Pancreas (tissue), 10 donors: ENCODE measurements at regions not wholly inside any gene's neighbourhood (a gene's known extent, or its start where the extent isn't known, plus 50 kb on each side); places are given as distances from the start of the nearest gene placed in this dataset.
A peak's percentile ranks its signal among the peaks of the same experiment; 100 is the strongest.

ENCODE experiments used
- ATAC-seq, 4 donors: fragments of 200-7000 bp; cut with Tn5 transposase; one replicate each; pipeline versions ENCODE4 v1.8.0 to v1.9.1; 2020; ENCODE audit warnings: mild to moderate bottlenecking in 4 of 4, moderate library complexity in 4 of 4
- DNase-seq, 6 donors: peaks; one replicate each; pipeline ENCODE4 v3.0.0-alpha.2; 2020
- FAIRE-seq: peaks from 2 replicates; lab custom pipeline; 2012; peaks lifted over from hg19 to GRCh38; lab: Jason Lieb, UNC
- H3K27ac ChIP-seq, 4 donors: fragments of 200-600 bp; sonication (generic); 1 replicate in 3 of 4; 2 replicates in 1 of 4; pipeline versions ENCODE4 v1.5.0 to v1.8.0; 2020
- H3K27me3 ChIP-seq, 4 donors: fragments of 200-600 bp; one replicate each; pipeline ENCODE4 v1.8.0; 2021
- H3K36me3 ChIP-seq, 3 donors: fragments of 200-600 bp; sonication (generic) in 1 of 3; one replicate each; pipeline versions ENCODE4 v1.5.0 to v1.8.0; 2020 to 2021
- H3K4me1 ChIP-seq, 3 donors: fragments of 200-600 bp; one replicate each; pipeline ENCODE4 v1.8.0; 2021
- H3K4me3 ChIP-seq, 4 donors: fragments of 200-600 bp; sonication (generic) in 2 of 4; one replicate each; pipeline versions ENCODE4 v1.5.0 to v1.8.0; 2020 to 2021
- H3K9me3 ChIP-seq, 4 donors: fragments of 200-600 bp; one replicate each; pipeline ENCODE4 v1.8.0; 2021
- CTCF ChIP-seq, 4 donors: fragments of 200-600 bp; sonication (generic) in 3 of 4; IDR thresholded peaks; one replicate each; pipeline versions ENCODE4 v1.5.0 to v1.8.0; 2021; ENCODE audit warnings: antibody characterized with exemption in 4 of 4
- WGBS, 2 donors: extraction: QIAGEN DNeasy Blood & Tissue Kit; methylation state at CpG; one replicate each; pipeline ENCODE4 v1.1.7; 2013; 5-methylcytosine and 5-hydroxymethylcytosine counted together
- intact Hi-C, 3 donors: fragments of 100-400 bp; cut with DNase I; formaldehyde crosslinking; loops; one replicate each; pipeline versions ENCODE4 v1.11.1 to v1.14.2; 2022
- donor health status: healthy with polysubstance abuse.
- donor health status: DM: no; HTN: no; CAD: no; lungs with moderate emphysema.
- donor health status: DM: no; HTN: no; CAD: no.
- donor health status: control.
- donor health status: control.
- donor health status: Bipolar disorder and iron deficiency.
- donor health status: DM: yes; HTN: yes; CAD: no.
- donor health status: DM: no; HTN: no; CAD: no.
- donor health status: DM: no; HTN: no; CAD: no.
- donor health status: DM: yes; HTN: yes; CAD: no.

DNA sequence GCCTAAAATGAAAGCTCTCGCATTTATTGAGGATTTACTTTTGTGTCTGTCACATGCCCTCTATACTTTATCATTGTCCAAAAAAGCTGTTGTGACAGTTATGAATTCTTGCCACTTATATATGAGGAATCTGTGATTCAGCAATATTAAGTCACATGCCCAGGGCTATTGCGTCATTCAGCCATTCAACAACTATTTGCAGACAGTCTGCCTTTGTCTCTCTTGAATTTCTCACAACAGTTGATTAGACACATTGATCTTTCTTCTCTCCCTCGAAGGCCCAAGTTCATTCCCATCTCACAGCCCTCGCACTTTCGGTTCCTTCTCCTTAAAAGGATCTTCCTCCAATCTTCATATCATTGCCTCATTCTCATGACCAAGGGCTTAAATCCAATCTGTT is 342.6 kb downstream of the MZT1 start:
- WGBS, 2 donors: 70 to 76% methylated on average over 5 of the region's 5 CpGs
- no peak overlapping the region for H3K27ac ChIP-seq
- no peak overlapping the region for H3K4me3 ChIP-seq
- intact Hi-C loops: no loop called here
- peak; percentile 49 to 71 (median 56) for ATAC-seq
- no peak for DNase-seq
- no peak for TF ChIP-seq CTCF (IDR thresholded peaks at IDR 0.05)
- no peaks in the 10 kb centered on the region for H3K27me3 ChIP-seq
- no peaks in the 10 kb centered on the region for H3K36me3 ChIP-seq
- H3K9me3 ChIP-seq: no peaks in the 10 kb centered on the region
- no peak for FAIRE-seq
- peaks cover 0 to 10% (median 0%) of the 10 kb centered on the region in 3 donors for H3K4me1 ChIP-seq

- FAIRE-seq: no peak
- Histone ChIP-seq H3K9me3 (no peaks in the 10 kb centered on the region), H3K27me3 (no peaks in the 10 kb centered on the region), H3K27ac (no peak overlapping the region), H3K4me3 (no peak overlapping the region), H3K36me3 (no peaks in the 10 kb centered on the region), H3K4me1 (peaks cover 0 to 10% (median 0%) of the 10 kb centered on the region in 3 donors)
- peak; percentile 72 to 96 (median 82) for ATAC-seq
- DNase-seq: no peak
- intact Hi-C loops: no loop called here
- 31 to 33% methylated on average over 4 of the region's 4 CpGs for WGBS, 2 donors
- no peak for TF ChIP-seq CTCF (IDR thresholded peaks at IDR 0.05)
Observed at GRCh38 chr13:72384186-72384823, 343.1 kb downstream of the MZT1 start.

DNA sequence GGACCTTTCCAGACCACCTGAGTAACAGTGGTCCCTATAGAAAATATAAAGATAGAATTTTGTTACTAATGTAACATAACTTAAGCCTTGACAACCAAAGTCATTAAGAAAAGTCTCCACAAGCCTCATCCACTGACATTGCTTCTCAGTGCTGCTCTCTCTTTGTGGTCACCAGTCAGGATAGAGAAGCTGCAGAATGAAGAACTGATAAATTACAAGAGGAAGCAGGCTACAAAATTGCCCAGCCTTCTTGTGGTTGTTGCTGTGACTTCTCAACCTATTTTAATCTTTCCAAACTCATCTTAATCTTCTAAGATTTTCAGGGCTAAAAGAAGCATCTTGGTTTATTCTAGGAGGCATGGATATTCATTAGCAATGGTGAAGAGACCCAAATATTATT is 343.8 kb downstream of the MZT1 start:
- no peaks in the 10 kb centered on the region for H3K27me3 ChIP-seq
- no peaks in the 10 kb centered on the region for H3K9me3 ChIP-seq
- DNase-seq (no peak), ATAC-seq (peak in 1 of 4 donors; percentile 35), FAIRE-seq (no peak)
- intact Hi-C loops: no loop called here
- H3K4me1 ChIP-seq: peaks cover 0 to 10% (median 0%) of the 10 kb centered on the region in 3 donors
- no peak overlapping the region for H3K4me3 ChIP-seq
- no peaks in the 10 kb centered on the region for H3K36me3 ChIP-seq
- H3K27ac ChIP-seq: no peak overlapping the region
- TF ChIP-seq CTCF (IDR thresholded peaks at IDR 0.05): no peak

DNA sequence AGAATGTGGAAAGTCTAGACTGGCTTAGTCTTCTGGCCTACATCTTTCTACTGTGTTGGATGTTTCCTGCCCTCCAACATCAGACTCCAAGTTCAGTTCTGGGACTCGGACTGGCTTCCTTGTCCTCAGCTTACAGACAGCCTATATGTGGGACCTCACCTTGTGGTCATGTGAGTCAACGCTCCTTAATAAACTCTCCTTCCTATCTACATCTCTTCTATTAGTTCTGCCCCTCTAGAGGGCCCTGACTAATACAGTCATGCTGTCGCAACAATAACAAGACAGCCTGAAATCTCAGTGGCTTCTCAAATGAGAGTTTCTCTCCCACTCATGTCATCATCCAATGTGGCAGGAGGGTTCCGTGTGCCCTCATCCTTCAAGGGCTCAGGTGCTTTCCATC is 347.8 kb downstream of the MZT1 start:
- intact Hi-C loops: no loop called here
- Histone ChIP-seq H3K4me3 (no peak overlapping the region), H3K36me3 (no peaks in the 10 kb centered on the region), H3K27me3 (no peaks in the 10 kb centered on the region), H3K27ac (no peak overlapping the region), H3K9me3 (no peaks in the 10 kb centered on the region), H3K4me1 (peaks cover 0 to 5% (median 0%) of the 10 kb centered on the region in 3 donors)
- FAIRE-seq: no peak
- WGBS, 2 donors: 86% methylated on average over 4 of the region's 4 CpGs
- ATAC-seq: no peak
- DNase-seq: no peak
- TF ChIP-seq CTCF (IDR thresholded peaks at IDR 0.05): no peak

GRCh38 chr13:72368031-72368430 is 359.4 kb downstream of the MZT1 start:
- H3K4me3 ChIP-seq: no peak overlapping the region
- FAIRE-seq: no peak
- H3K4me1 ChIP-seq: no peaks in the 10 kb centered on the region
- 30 to 44% methylated on average over 1 of the region's 1 CpG for WGBS, 2 donors
- no peaks in the 10 kb centered on the region for H3K27me3 ChIP-seq
- no peaks in the 10 kb centered on the region for H3K9me3 ChIP-seq
- no peak overlapping the region for H3K27ac ChIP-seq
- H3K36me3 ChIP-seq: no peaks in the 10 kb centered on the region
- ATAC-seq: no peak
- no peak for TF ChIP-seq CTCF (IDR thresholded peaks at IDR 0.05)
- intact Hi-C loops: no loop called here
- DNase-seq: no peak
